Loucy (cell line): ENCODE measurements at regions not wholly inside any gene's neighbourhood (a gene's known extent, or its start where the extent isn't known, plus 50 kb on each side); places are given as distances from the start of the nearest gene placed in this dataset.

ENCODE experiments used
- CTCF ChIP-seq: fragments of 200-600 bp; sonication (generic); conservative IDR thresholded peaks from 2 replicates; pipeline ENCODE4 v1.5.1; 2014; ENCODE audit warnings: mild to moderate bottlenecking, antibody characterized with exemption, low read length
- EZH2phosphoT487 ChIP-seq: fragments of 200-600 bp; IDR thresholded peaks from 2 replicates; pipeline ENCODE4 v1.6.1; 2018; ENCODE audit warnings: antibody characterized with exemption, mild to moderate bottlenecking, moderate library complexity, borderline replicate concordance

DNA sequence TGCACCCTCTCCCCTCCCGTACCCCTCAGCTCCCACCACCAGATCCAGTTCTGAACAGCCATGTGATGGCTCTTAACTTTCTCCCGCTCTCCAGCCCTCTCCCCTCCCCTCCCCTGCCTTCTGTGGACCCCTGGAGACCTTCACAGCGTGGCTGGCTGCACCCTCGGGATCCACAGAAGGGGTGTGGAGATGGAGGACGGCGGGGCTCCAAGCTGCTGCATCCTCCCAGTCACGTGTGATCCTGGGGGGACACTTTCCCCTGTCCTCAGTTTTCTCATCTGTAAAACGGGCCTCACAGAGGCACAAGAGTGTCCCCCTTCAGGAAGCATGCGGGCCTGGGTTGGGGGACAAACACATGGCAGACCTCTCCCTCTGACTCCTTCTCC lies 276.0 kb upstream of the MVB12B start:
- TF ChIP-seq CTCF: no peak
- TF ChIP-seq EZH2phosphoT487: no peak
